ENCODE measurements at regions not wholly inside any gene's neighbourhood (a gene's known extent, or its start where the extent isn't known, plus 50 kb on each side); places are given as distances from the start of the nearest gene placed in this dataset.

GRCh38 chr1:182278144-182279054 is 113.2 kb downstream of the GLUL start:
- no peak for TF ChIP-seq CTCF (IDR thresholded peaks at IDR 0.05)

- no peak for TF ChIP-seq CTCF (IDR thresholded peaks at IDR 0.05)
These were observed 116.3 kb downstream of the GLUL start for GRCh38 chr1:182275271-182275670.

GRCh38 chr1:182274618-182275017 is 117.0 kb downstream of the GLUL start:
- no peak for TF ChIP-seq CTCF (IDR thresholded peaks at IDR 0.05)

- no peak for TF ChIP-seq CTCF (IDR thresholded peaks at IDR 0.05)
These were observed 120.9 kb downstream of the GLUL start for GRCh38 chr1:182270731-182271130.

- no peak for TF ChIP-seq CTCF (IDR thresholded peaks at IDR 0.05)
These were observed 122.5 kb downstream of the GLUL start for GRCh38 chr1:182269097-182269496.

- no peak for TF ChIP-seq CTCF (IDR thresholded peaks at IDR 0.05)
These were observed 122.9 kb downstream of the GLUL start for GRCh38 chr1:182268669-182269068.

- no peak for TF ChIP-seq CTCF (IDR thresholded peaks at IDR 0.05)
These were observed 127.4 kb downstream of the GLUL start for GRCh38 chr1:182264185-182264584.

Data from LNCAP (cell line).